ENCODE measurements at regions not wholly inside any gene's neighbourhood (a gene's known extent, or its start where the extent isn't known, plus 50 kb on each side); places are given as distances from the start of the nearest gene placed in this dataset.
A peak's percentile ranks its signal among the peaks of the same experiment; 100 is the strongest.

DNA sequence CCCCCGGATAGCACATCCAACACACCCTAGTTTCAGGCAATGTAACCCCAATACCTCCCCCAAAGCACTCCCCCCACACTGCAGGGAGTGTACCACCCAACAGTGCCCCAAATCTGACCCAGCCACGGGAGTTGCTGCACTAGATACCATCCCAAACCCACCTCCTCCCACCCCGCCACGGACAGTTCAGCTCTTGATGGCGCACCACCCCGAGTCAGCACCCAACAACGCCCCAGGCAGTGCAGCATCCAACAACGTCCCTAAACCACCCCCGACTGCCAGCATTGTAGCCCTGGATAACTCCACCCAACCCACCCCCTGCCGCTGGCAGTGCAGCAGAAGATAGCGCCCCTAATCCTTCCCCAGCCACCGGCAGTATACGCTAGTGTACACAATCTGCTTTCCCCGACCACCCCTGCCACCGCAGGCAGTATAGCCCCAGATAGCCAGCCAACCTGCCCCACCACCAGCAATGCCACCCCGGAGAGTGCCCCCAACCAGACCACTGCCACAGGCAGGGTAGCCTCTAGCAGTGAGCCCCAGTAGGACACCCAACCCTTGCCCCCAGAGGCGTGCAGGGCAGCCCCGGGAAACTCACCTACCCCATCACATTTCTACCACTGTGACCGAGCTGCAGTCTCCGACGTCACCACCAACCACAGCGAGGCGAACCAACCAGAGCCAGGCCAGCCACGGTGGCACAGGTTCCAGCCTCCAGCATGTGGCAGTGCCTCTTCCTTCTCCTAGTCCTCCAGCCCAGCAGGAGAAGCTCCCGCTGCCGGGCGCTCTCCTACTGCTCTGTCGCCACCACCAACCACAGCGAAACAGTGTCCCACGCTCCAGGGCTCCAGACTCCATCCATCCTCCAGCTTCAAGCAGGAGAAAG lies 178.1 kb downstream of the POTEB3 start:
- DNase-seq: peak; percentile 66

DNA sequence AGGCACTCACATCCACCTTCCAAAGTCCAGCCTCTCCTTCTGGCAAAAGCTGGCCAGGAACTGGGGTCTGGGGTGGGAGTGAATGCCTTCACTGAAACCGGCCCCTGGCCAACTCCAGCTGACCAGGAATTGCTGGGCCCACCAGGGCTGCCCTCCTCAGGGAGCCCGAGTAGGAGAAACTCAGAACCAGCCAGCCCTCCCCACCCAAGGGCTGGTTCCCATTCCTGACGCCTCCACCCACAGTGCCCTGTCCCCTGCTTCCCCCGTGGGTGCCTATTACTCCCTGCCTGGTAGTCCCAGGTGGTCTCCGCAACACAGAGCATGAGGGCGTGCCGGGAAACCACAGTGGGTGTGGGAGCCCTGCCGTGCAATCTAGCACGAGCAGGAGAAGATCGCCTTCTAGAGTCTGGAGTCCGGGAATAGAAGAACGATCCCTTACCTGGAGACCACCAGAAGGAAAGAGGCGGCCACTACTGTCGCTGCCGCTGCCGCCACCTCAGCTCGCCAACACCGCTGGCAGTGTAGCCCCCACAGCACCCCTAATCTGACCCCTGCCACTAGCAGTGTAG lies 178.8 kb downstream of the POTEB3 start:
- peak; percentile 70 for DNase-seq

DNA sequence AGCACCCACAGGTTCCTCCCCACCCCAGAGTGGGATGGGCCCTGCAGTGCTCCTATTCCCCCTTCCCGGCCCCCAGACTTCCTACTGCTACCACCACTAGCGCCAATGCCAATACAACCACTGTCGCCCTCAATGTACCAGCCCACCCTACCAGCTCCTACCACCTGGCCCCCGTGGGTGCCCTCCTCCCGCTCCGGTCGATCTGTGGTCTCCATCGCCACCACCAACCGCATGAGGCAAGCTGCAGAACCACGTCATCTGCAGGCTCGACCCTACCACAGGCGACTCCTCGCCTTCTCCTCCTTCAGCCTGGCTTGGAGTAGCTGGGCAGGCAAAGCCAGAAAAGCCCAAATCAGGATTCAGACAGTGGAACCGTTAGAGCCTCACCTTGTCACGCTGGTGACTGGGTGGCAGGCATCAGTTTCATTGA lies 179.3 kb downstream of the POTEB3 start:
- peak; percentile 79 for DNase-seq

DNA sequence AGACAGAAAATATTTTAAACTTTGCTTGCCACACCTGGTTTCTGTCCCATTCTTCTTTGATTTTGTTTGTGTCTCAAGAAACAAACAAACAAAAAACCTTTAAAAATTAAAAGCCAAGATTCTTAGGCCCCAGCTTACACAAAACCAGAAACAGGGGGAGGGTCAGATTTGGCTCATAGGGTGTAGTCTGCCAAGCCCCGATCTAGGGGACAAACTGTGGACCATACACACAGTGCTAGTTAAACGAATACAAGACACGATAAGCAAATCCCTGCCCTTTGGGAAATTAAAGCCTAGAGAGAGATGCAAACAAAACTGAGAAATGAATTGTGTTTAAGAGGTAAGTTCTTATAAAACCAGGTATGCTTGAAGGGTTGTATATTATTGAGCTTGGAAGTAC lies 181.7 kb downstream of the POTEB3 start:
- peak; percentile 60 for DNase-seq

DNA sequence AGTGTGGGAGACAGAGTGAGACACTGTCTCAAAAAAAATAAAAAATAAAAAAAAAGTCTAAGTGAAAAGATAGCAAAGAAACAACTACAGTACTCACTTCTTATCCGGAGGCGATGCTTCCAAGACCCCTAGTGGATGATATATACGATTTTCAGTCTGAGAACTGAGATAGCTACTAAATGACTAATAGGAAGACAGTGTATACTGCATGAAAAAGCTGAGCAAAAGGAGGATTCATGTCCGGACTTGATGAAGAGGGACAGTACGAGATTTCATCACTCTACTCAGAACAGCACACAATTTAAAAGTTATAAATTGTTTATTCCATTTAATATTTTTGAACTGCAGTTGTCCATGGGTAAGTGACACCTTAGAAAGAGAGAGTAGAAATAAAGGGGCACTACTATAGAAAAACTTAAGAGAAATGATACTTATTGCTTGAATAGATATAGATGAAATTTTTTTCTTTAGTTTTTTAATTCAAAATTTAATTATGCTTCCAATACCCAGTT lies 190.7 kb downstream of the POTEB3 start:
- DNase-seq: peak; percentile 1
